HepG2 (cell line): ENCODE measurements at regions not wholly inside any gene's neighbourhood (a gene's known extent, or its start where the extent isn't known, plus 50 kb on each side); places are given as distances from the start of the nearest gene placed in this dataset.
A peak's percentile ranks its signal among the peaks of the same experiment; 100 is the strongest.

Experiments used
- ATAC-seq: fragments of 200-7000 bp; cut with Tn5 transposase; 3 replicates; pipeline ENCODE4 v1.9.1; 2020; ENCODE audit warnings: mild to moderate bottlenecking, moderate library complexity
- BruUV-seq: library from RNA; stranded (reverse); fragments of 400-500 nt; replicated peaks from 2 replicates; lab custom pipeline; 2021; lab: Mats Ljungman, UMichigan
- CTCF ChIA-PET: fragments of 300-600 bp; formaldehyde crosslinking; extraction: SDS; loops from one replicate; lab custom pipeline; 2021; ENCODE audit warnings: low total read pairs, inconsistent platforms, low intra/inter-chr PET ratio; lab: Yijun Ruan, JAX
- POLR2A ChIA-PET: fragments of 350-600 bp; sonication (Branson Sonifier 250); formaldehyde crosslinking; loops from one replicate; lab custom pipeline; 2020; ENCODE audit warnings: antibody characterized with exemption, inconsistent platforms; lab: Yijun Ruan, JAX
- DNase-seq: peaks from one replicate; pipeline ENCODE4 v3.0.0-alpha.2; 2015; ENCODE audit warnings: low spot score
- FAIRE-seq: peaks from 3 replicates; lab custom pipeline; 2011; peaks lifted over from hg19 to GRCh38; lab: Jason Lieb, UNC
- H2AFZ ChIP-seq: one replicate; pipeline ENCODE4 v1.6.1; 2011; ENCODE audit warnings: low read length, inconsistent platforms
- H3K27ac ChIP-seq: fragments of 300-600 bp; 3 replicates; pipeline ENCODE4 v1.8.0; 2011; ENCODE audit warnings: mixed run types, mild to moderate bottlenecking, mixed read lengths, low read length, inconsistent platforms; ENCODE audit not compliant: insufficient read depth; ENCODE audit errors: extremely low read length
- H3K27me3 ChIP-seq, 2 experiments: fragments of 200-600 bp in 1 of 2; 2 replicates in 1 of 2; 3 replicates in 1 of 2; pipeline versions ENCODE4 v1.6.0 to v1.8.0; 2011; ENCODE audit warnings: low read length in 2 of 2, mild to moderate bottlenecking in 2 of 2, moderate library complexity in 2 of 2, inconsistent platforms in 1 of 2; ENCODE audit not compliant: insufficient read depth in 2 of 2, control insufficient read depth in 1 of 2
- H3K36me3 ChIP-seq, 2 experiments: fragments of 200-600 bp in 1 of 2; replicated peaks in 1 of 2; 2 replicates in 1 of 2; 3 replicates in 1 of 2; pipeline versions ENCODE4 v1.5.1 to v1.8.0; 2011; ENCODE audit warnings: low read length in 2 of 2, inconsistent platforms in 1 of 2; ENCODE audit not compliant: insufficient read depth in 2 of 2, control insufficient read depth in 1 of 2
- H3K4me1 ChIP-seq: 2 replicates; pipeline ENCODE4 v1.5.1; 2012; ENCODE audit warnings: low read length, inconsistent platforms; ENCODE audit not compliant: insufficient read depth
- H3K4me2 ChIP-seq: 2 replicates; pipeline ENCODE4 v1.6.0; 2011; ENCODE audit warnings: low read depth, low read length, inconsistent platforms
- H3K4me3 ChIP-seq, 3 experiments: fragments of 200-600 bp in 1 of 3; sonication (generic), shearing (Covaris generic) in 1 of 3; replicated peaks in 1 of 3; 2 replicates each; pipeline ENCODE4 v1.5.1; 2011 to 2016; ENCODE audit warnings: low read length in 3 of 3, inconsistent platforms in 2 of 3, low read depth in 2 of 3, mild to moderate bottlenecking in 2 of 3, control low read depth in 1 of 3, mixed read lengths in 1 of 3; ENCODE audit not compliant: insufficient read depth in 1 of 3
- H3K79me2 ChIP-seq: one replicate; pipeline ENCODE4 v1.6.1; 2011; ENCODE audit warnings: low read length, inconsistent platforms; ENCODE audit not compliant: insufficient read depth
- H3K9ac ChIP-seq: 2 replicates; pipeline ENCODE4 v1.6.0; 2011; ENCODE audit warnings: mild to moderate bottlenecking, low read depth, low read length, inconsistent platforms; ENCODE audit not compliant: insufficient read depth
- H3K9me3 ChIP-seq: 2 replicates; pipeline ENCODE4 v1.5.1; 2012; ENCODE audit warnings: mild to moderate bottlenecking, low read length
- H4K20me1 ChIP-seq: 2 replicates; pipeline ENCODE4 v1.6.0; 2011; ENCODE audit warnings: inconsistent platforms, mild to moderate bottlenecking, low read length, moderate library complexity; ENCODE audit not compliant: insufficient read depth
- BORCS8-MEF2B ChIP-seq: sonication (generic); formaldehyde crosslinking; IDR thresholded peaks from 2 replicates; pipeline ENCODE4 v1.8.0; 2022; ENCODE audit warnings: mild to moderate bottlenecking, missing genetic modification reagents
- DMAP1 ChIP-seq: IDR thresholded peaks from 2 replicates; pipeline ENCODE4 v1.6.1; 2016
- EP300 ChIP-seq, 3 experiments: sonication (generic) in 1 of 3; formaldehyde crosslinking in 1 of 3; IDR thresholded peaks; 2 replicates each; pipeline versions ENCODE4 v1.5.1 to v1.6.1; 2011 to 2020; ENCODE audit warnings: low read depth in 2 of 3, low read length in 2 of 3, borderline replicate concordance in 1 of 3, improper control_type of control experiment in 1 of 3, mild to moderate bottlenecking in 1 of 3, missing genetic modification reagents in 1 of 3, moderate library complexity in 1 of 3
- FOXO1 ChIP-seq: sonication (generic); formaldehyde crosslinking; IDR thresholded peaks from 2 replicates; pipeline ENCODE4 v1.4.0; 2020; ENCODE audit warnings: missing genetic modification reagents
- HNF4G ChIP-seq, 2 experiments: sonication (generic) in 1 of 2; formaldehyde crosslinking in 1 of 2; IDR thresholded peaks; 2 replicates each; pipeline versions ENCODE4 v1.4.0 to v1.6.1; 2011 to 2020; ENCODE audit warnings: borderline replicate concordance in 2 of 2, low read depth in 2 of 2, mild to moderate bottlenecking in 2 of 2, low read length in 1 of 2, missing genetic modification reagents in 1 of 2, moderate library complexity in 1 of 2
- PAWR ChIP-seq: sonication (generic); formaldehyde crosslinking; IDR thresholded peaks from 2 replicates; pipeline ENCODE4 v1.4.0; 2020; ENCODE audit warnings: missing genetic modification reagents, mild to moderate bottlenecking, borderline replicate concordance
- PHF21A ChIP-seq: sonication (generic); formaldehyde crosslinking; IDR thresholded peaks from 2 replicates; pipeline ENCODE4 v1.5.0; 2020; ENCODE audit warnings: mild to moderate bottlenecking, missing genetic modification reagents
- SALL1 ChIP-seq: sonication (generic); formaldehyde crosslinking; IDR thresholded peaks from 2 replicates; pipeline ENCODE4 v1.8.0; 2022; ENCODE audit warnings: mild to moderate bottlenecking, missing genetic modification reagents
- ZFP37 ChIP-seq: sonication (generic); formaldehyde crosslinking; IDR thresholded peaks from 2 replicates; pipeline ENCODE4 v1.4.0; 2020; ENCODE audit warnings: missing genetic modification reagents, borderline replicate concordance
- ZMYM3 ChIP-seq: sonication (generic); formaldehyde crosslinking; IDR thresholded peaks from 2 replicates; pipeline ENCODE4 v1.5.1; 2020; ENCODE audit warnings: mild to moderate bottlenecking, missing genetic modification reagents
- ZNF121 ChIP-seq: sonication (generic); formaldehyde crosslinking; IDR thresholded peaks from 2 replicates; pipeline ENCODE4 v1.5.0; 2020; ENCODE audit warnings: mild to moderate bottlenecking, missing genetic modification reagents
- ZNF468 ChIP-seq: sonication (generic); formaldehyde crosslinking; IDR thresholded peaks from 2 replicates; pipeline ENCODE4 v1.8.0; 2022; ENCODE audit warnings: mild to moderate bottlenecking, moderate library complexity, missing genetic modification reagents
- WGBS: methylation state at CpG from one replicate; pipeline ENCODE4 v1.1.6; 2017; ENCODE audit warnings: low lambda C conversion rate; 5-methylcytosine and 5-hydroxymethylcytosine counted together
- in situ Hi-C: cut with HindIII; loops from 2 replicates; pipeline ENCODE4 v1.10.0; 2017; ENCODE audit warnings: low pct_unique_long_range_greater_than_20kb; ENCODE audit not compliant: extremely low pct_ligation_motif_present
- intact Hi-C: fragments of 100-400 bp; cut with micrococcal nuclease; formaldehyde crosslinking; loops from one replicate; pipeline ENCODE4 v1.10.0; 2022; ENCODE audit not compliant: unreplicated experiment
- TF ChIP-seq, protein P1 (sequence below): sonication (generic); formaldehyde crosslinking; IDR thresholded peaks from 2 replicates; pipeline ENCODE4; 2020; ENCODE audit warnings: missing genetic modification reagents, mild to moderate bottlenecking, borderline replicate concordance
- TF ChIP-seq, protein P2 (sequence below): sonication (generic); formaldehyde crosslinking; IDR thresholded peaks from 2 replicates; pipeline ENCODE4 v1.5.0; 2020; ENCODE audit warnings: mild to moderate bottlenecking, missing genetic modification reagents
- TF ChIP-seq, protein P3 (sequence below): IDR thresholded peaks from 2 replicates; pipeline ENCODE4 v1.6.1; 2012; ENCODE audit warnings: inconsistent platforms
- TF ChIP-seq, protein P4 (sequence below): sonication (generic); formaldehyde crosslinking; IDR thresholded peaks from 2 replicates; pipeline ENCODE4 v1.4.0; 2020; ENCODE audit warnings: missing genetic modification reagents

DNA sequence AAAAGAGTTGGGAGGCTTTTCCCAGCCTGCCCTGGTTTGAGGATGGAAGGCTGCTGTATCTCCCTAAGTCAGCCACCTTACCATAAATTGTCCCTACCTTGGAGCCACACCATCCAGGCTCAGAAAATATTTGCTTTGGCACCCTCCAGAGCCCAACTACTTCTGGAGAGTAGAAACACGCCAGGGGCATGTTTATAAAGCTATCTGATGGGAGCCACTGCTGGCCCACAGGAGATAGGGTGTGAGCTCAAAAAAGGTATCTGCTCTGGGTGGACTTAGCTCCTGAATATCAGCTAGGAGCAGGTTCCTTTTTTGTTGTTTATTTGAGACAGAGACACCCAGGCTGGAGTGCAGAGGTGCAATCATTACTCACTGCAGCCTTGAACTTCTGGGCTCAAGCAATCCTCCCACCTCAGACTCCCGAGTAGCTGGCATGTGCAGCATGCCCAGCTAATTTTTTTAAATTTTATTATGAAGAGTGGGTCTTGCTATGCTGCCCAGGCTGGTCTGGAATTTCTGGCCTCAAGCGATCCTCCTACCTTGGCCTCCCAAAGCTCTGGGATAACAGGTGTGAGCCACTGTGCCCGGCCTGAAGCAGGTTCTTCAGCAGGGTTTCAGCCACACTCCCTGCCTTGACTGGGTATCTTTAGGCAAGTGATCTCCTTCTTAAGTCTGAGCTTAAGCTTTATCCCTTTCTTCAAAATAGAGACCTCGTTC, 147.1 kb downstream of the SALL1 start:
- Histone ChIP-seq H3K27me3 (no peaks in the 10 kb centered on the region; a peak in 1 of 5 replicates), H3K79me2 (no peaks in the 10 kb centered on the region), H3K36me3 (no peaks in the 10 kb centered on the region), H3K4me3 (no peak overlapping the region), H2AFZ (no peak overlapping the region), H3K4me2 (no peak overlapping the region), H3K4me1 (peaks cover 25% of the 10 kb centered on the region), H3K27ac (no peak overlapping the region), H3K9me3 (no peaks in the 10 kb centered on the region), H3K9ac (no peak overlapping the region), H4K20me1 (no peaks in the 10 kb centered on the region)
- WGBS = 42% methylated on average over 5 of the region's 5 CpGs
- DNase-seq = peak; percentile 41
- CTCF ChIA-PET = no interaction called here
- intact Hi-C loops = no loop called here
- FAIRE-seq = no peak
- BruUV-seq = no TSS peak
- peak; percentile 80 for ATAC-seq
- POLR2A ChIA-PET = no interaction called here
- in situ Hi-C loops = no loop called here
- TF ChIP-seq ZNF121 (peak; percentile 93), SALL1 (CRISPR knock-in tag) (peak; percentile 17; the same call in 1 of the 2 replicates), ZFP37 (CRISPR knock-in tag) (no peak), BORCS8-MEF2B (CRISPR knock-in tag) (no peak), FOXO1 (CRISPR knock-in tag) (peak; percentile 32; the same call in 1 of the 2 replicates), ZNF468 (no peak), HNF4G (IDR thresholded peaks at IDR 0.05; ENCODE audit: borderline replicate concordance, low read depth, low read length) (no peak), HNF4G (CRISPR knock-in tag; IDR thresholded peaks at IDR 0.05; ENCODE audit: borderline replicate concordance, low read depth) (no peak), DMAP1 (CRISPR knock-in tag) (no peak), ZMYM3 (CRISPR knock-in tag) (peak; percentile 81), PHF21A (peak; percentile 47; the same call in 1 of the 2 replicates), EP300 (IDR thresholded peaks at IDR 0.05; ENCODE audit: low read depth in 2 of 2, low read length in 2 of 2) (peak in 1 of 2 experiments; percentile 9; a peak in 1 of 4 replicates), EP300 (CRISPR knock-in tag; IDR thresholded peaks at IDR 0.05; ENCODE audit: borderline replicate concordance) (no peak), PAWR (no peak)
- TF ChIP-seq, protein P1, sequence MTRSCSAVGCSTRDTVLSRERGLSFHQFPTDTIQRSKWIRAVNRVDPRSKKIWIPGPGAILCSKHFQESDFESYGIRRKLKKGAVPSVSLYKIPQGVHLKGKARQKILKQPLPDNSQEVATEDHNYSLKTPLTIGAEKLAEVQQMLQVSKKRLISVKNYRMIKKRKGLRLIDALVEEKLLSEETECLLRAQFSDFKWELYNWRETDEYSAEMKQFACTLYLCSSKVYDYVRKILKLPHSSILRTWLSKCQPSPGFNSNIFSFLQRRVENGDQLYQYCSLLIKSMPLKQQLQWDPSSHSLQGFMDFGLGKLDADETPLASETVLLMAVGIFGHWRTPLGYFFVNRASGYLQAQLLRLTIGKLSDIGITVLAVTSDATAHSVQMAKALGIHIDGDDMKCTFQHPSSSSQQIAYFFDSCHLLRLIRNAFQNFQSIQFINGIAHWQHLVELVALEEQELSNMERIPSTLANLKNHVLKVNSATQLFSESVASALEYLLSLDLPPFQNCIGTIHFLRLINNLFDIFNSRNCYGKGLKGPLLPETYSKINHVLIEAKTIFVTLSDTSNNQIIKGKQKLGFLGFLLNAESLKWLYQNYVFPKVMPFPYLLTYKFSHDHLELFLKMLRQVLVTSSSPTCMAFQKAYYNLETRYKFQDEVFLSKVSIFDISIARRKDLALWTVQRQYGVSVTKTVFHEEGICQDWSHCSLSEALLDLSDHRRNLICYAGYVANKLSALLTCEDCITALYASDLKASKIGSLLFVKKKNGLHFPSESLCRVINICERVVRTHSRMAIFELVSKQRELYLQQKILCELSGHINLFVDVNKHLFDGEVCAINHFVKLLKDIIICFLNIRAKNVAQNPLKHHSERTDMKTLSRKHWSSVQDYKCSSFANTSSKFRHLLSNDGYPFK = no peak
- TF ChIP-seq, protein P2, sequence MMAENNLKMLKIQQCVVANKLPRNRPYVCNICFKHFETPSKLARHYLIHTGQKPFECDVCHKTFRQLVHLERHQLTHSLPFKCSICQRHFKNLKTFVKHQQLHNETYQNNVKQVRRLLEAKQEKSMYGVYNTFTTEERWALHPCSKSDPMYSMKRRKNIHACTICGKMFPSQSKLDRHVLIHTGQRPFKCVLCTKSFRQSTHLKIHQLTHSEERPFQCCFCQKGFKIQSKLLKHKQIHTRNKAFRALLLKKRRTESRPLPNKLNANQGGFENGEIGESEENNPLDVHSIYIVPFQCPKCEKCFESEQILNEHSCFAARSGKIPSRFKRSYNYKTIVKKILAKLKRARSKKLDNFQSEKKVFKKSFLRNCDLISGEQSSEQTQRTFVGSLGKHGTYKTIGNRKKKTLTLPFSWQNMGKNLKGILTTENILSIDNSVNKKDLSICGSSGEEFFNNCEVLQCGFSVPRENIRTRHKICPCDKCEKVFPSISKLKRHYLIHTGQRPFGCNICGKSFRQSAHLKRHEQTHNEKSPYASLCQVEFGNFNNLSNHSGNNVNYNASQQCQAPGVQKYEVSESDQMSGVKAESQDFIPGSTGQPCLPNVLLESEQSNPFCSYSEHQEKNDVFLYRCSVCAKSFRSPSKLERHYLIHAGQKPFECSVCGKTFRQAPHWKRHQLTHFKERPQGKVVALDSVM (CRISPR knock-in tag) = peak; percentile 89
- TF ChIP-seq, protein P3, sequence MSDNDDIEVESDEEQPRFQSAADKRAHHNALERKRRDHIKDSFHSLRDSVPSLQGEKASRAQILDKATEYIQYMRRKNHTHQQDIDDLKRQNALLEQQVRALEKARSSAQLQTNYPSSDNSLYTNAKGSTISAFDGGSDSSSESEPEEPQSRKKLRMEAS = peak; percentile 19; the same call in 1 of the 2 replicates
- TF ChIP-seq, protein P4, sequence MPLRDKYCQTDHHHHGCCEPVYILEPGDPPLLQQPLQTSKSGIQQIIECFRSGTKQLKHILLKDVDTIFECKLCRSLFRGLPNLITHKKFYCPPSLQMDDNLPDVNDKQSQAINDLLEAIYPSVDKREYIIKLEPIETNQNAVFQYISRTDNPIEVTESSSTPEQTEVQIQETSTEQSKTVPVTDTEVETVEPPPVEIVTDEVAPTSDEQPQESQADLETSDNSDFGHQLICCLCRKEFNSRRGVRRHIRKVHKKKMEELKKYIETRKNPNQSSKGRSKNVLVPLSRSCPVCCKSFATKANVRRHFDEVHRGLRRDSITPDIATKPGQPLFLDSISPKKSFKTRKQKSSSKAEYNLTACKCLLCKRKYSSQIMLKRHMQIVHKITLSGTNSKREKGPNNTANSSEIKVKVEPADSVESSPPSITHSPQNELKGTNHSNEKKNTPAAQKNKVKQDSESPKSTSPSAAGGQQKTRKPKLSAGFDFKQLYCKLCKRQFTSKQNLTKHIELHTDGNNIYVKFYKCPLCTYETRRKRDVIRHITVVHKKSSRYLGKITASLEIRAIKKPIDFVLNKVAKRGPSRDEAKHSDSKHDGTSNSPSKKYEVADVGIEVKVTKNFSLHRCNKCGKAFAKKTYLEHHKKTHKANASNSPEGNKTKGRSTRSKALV = no peak
